ENCODE measurements at regions not wholly inside any gene's neighbourhood (a gene's known extent, or its start where the extent isn't known, plus 50 kb on each side); places are given as distances from the start of the nearest gene placed in this dataset.

DNA sequence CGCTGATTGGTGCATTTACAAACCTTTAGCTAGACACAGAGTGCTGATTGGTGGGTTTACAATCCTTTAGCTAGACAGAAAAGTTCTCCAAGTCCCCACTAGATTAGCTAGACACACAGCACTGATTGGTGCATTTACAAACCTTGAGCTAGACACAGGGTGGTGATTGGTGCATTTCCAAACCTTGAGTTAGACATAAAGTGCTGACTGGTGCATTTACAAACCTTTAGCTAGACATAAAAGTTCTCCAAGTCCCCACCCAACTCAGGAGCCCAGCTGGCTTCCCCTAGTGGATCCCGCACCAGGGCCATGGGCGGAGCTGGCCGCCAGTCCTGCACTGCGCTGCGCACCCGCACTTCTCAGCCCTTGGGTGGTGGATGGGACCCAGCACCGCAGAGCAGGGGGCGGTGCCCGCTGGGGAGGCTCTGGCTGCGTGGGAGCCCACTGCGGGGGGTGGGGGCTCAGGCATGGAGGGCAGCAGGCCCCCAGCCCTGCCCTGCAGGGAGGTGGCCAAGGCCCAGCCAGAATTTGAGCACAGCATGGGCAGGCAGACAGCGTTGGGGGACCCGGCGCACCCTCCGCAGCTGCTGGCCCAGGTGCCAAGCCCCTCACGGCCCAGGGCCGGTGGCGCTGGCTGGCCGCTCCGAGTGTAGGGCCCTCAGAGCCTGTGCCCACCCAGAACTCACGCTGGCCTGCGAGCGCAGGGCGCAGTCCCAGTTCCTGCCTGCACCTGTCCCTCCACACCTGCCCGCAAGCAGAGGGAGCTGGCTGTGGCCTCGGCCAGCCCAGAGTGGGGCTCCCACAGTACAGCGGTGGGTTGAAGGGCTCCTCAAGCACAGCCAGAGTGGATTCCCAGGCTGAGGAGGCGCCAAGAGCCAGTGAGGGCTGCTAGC is 608.9 kb upstream of the LCORL start:
- H3K9ac ChIP-seq, result no peak overlapping the region
- no peak overlapping the region for H2AFZ ChIP-seq (ENCODE audit: low read depth)
- DNase-seq, result no peak
- WGBS (ENCODE audit: low lambda C conversion rate), result 57% methylated on average over 2 of the region's 29 CpGs
- POLR2A ChIA-PET, result no interaction called here
- no peak overlapping the region for H3K27ac ChIP-seq (ENCODE audit: low read depth in 2 of 2, low read length in 1 of 2)
- no peaks in the 10 kb centered on the region for H3K27me3 ChIP-seq (ENCODE audit: insufficient read depth)
- no peaks in the 10 kb centered on the region for H3F3A ChIP-seq (replicated peaks; ENCODE audit: insufficient read depth)
- no peaks in the 10 kb centered on the region for H4K20me1 ChIP-seq (ENCODE audit: insufficient read depth)
- no peaks in the 10 kb centered on the region for H3K9me3 ChIP-seq
- H3K79me2 ChIP-seq (ENCODE audit: insufficient read depth), result no peaks in the 10 kb centered on the region
- no peaks in the 10 kb centered on the region for H3K4me1 ChIP-seq (ENCODE audit: control insufficient read depth in 1 of 2, insufficient read depth in 2 of 2, low read depth in 1 of 2, low read length in 1 of 2)
- no peak overlapping the region for H3K4me2 ChIP-seq
- TF ChIP-seq, protein P1, sequence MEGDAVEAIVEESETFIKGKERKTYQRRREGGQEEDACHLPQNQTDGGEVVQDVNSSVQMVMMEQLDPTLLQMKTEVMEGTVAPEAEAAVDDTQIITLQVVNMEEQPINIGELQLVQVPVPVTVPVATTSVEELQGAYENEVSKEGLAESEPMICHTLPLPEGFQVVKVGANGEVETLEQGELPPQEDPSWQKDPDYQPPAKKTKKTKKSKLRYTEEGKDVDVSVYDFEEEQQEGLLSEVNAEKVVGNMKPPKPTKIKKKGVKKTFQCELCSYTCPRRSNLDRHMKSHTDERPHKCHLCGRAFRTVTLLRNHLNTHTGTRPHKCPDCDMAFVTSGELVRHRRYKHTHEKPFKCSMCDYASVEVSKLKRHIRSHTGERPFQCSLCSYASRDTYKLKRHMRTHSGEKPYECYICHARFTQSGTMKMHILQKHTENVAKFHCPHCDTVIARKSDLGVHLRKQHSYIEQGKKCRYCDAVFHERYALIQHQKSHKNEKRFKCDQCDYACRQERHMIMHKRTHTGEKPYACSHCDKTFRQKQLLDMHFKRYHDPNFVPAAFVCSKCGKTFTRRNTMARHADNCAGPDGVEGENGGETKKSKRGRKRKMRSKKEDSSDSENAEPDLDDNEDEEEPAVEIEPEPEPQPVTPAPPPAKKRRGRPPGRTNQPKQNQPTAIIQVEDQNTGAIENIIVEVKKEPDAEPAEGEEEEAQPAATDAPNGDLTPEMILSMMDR (IDR thresholded peaks at IDR 0.05), result no peak
- TF ChIP-seq, protein P2, sequence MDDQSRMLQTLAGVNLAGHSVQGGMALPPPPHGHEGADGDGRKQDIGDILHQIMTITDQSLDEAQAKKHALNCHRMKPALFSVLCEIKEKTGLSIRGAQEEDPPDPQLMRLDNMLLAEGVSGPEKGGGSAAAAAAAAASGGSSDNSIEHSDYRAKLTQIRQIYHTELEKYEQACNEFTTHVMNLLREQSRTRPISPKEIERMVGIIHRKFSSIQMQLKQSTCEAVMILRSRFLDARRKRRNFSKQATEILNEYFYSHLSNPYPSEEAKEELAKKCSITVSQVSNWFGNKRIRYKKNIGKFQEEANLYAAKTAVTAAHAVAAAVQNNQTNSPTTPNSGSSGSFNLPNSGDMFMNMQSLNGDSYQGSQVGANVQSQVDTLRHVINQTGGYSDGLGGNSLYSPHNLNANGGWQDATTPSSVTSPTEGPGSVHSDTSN (IDR thresholded peaks at IDR 0.05), result no peak
- TF ChIP-seq, protein P3, sequence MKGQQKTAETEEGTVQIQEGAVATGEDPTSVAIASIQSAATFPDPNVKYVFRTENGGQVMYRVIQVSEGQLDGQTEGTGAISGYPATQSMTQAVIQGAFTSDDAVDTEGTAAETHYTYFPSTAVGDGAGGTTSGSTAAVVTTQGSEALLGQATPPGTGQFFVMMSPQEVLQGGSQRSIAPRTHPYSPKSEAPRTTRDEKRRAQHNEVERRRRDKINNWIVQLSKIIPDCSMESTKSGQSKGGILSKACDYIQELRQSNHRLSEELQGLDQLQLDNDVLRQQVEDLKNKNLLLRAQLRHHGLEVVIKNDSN (IDR thresholded peaks at IDR 0.05; ENCODE audit: borderline replicate concordance, low read depth), result no peak
- no peak for TF ChIP-seq FOXJ3 (CRISPR knock-in tag; IDR thresholded peaks at IDR 0.05)
- TF ChIP-seq YY1 (IDR thresholded peaks at IDR 0.05; ENCODE audit: low read depth), result no peak
- TF ChIP-seq SIN3A (IDR thresholded peaks at IDR 0.05; ENCODE audit: borderline replicate concordance, low read depth, low read length), result no peak
- TF ChIP-seq JUND (IDR thresholded peaks at IDR 0.05), result no peak
- TF ChIP-seq, protein P4, sequence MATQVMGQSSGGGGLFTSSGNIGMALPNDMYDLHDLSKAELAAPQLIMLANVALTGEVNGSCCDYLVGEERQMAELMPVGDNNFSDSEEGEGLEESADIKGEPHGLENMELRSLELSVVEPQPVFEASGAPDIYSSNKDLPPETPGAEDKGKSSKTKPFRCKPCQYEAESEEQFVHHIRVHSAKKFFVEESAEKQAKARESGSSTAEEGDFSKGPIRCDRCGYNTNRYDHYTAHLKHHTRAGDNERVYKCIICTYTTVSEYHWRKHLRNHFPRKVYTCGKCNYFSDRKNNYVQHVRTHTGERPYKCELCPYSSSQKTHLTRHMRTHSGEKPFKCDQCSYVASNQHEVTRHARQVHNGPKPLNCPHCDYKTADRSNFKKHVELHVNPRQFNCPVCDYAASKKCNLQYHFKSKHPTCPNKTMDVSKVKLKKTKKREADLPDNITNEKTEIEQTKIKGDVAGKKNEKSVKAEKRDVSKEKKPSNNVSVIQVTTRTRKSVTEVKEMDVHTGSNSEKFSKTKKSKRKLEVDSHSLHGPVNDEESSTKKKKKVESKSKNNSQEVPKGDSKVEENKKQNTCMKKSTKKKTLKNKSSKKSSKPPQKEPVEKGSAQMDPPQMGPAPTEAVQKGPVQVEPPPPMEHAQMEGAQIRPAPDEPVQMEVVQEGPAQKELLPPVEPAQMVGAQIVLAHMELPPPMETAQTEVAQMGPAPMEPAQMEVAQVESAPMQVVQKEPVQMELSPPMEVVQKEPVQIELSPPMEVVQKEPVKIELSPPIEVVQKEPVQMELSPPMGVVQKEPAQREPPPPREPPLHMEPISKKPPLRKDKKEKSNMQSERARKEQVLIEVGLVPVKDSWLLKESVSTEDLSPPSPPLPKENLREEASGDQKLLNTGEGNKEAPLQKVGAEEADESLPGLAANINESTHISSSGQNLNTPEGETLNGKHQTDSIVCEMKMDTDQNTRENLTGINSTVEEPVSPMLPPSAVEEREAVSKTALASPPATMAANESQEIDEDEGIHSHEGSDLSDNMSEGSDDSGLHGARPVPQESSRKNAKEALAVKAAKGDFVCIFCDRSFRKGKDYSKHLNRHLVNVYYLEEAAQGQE (IDR thresholded peaks at IDR 0.05; ENCODE audit: low read depth, low read length), result no peak
- no peak for TF ChIP-seq NRF1 (IDR thresholded peaks at IDR 0.05; ENCODE audit: low read depth, low read length)
- no peak for TF ChIP-seq FOSL2 (IDR thresholded peaks at IDR 0.05; ENCODE audit: borderline replicate concordance, low read depth)
- H3K4me3 ChIP-seq (ENCODE audit: low read depth in 2 of 2, low read length in 1 of 2), result no peak overlapping the region
- H3K36me3 ChIP-seq (replicated peaks in 1 of 2; ENCODE audit: control insufficient read depth in 1 of 2, insufficient read depth in 2 of 2, low read length in 1 of 2), result no peaks in the 10 kb centered on the region
- CTCF ChIA-PET, result no interaction called here
- no peaks in the 10 kb centered on the region for H3K9me2 ChIP-seq

Measured in SK-N-SH (cell line).